ENCODE measurements at regions not wholly inside any gene's neighbourhood (a gene's known extent, or its start where the extent isn't known, plus 50 kb on each side); places are given as distances from the start of the nearest gene placed in this dataset.

GRCh38 chr18:4734021-4734420, 278.9 kb upstream of the DLGAP1 start:
- H3K9ac ChIP-seq (ENCODE audit: low read length): no peak overlapping the region
- no peaks in the 10 kb centered on the region for H3K4me1 Mint-ChIP-seq
- DNase-seq (no peak), ATAC-seq (ENCODE audit: low read depth) (no peak)
- no peaks in the 10 kb centered on the region for H3K4me1 ChIP-seq (ENCODE audit: control insufficient read depth in 2 of 2, insufficient read depth in 2 of 2, low read length in 2 of 2)
- WGBS (ENCODE audit: insufficient coverage): 76% methylated on average over 2 of the region's 2 CpGs
- no peak overlapping the region for H3K27ac Mint-ChIP-seq
- no peaks in the 10 kb centered on the region for H3K27me3 ChIP-seq (replicated peaks in 1 of 4; ENCODE audit: control extremely low read depth in 1 of 4, control insufficient read depth in 3 of 4, insufficient read depth in 4 of 4, low read length in 3 of 4)
- H3K9me3 ChIP-seq (ENCODE audit: control extremely low read depth in 1 of 3, control insufficient read depth in 2 of 3, insufficient read depth in 1 of 3, low read length in 2 of 3): no peaks in the 10 kb centered on the region
- no peaks in the 10 kb centered on the region for H4K20me1 ChIP-seq (ENCODE audit: control insufficient read depth, insufficient read depth, low read length, poor library complexity, severe bottlenecking)
- no peak overlapping the region for H3K4me3 ChIP-seq (ENCODE audit: control extremely low read depth in 1 of 5, extremely low read depth in 1 of 5, insufficient read depth in 1 of 5, low read depth in 2 of 5, low read length in 4 of 5)
- H3K36me3 ChIP-seq (replicated peaks in 1 of 2; ENCODE audit: control extremely low read depth in 1 of 2, control insufficient read depth in 1 of 2, extremely low read depth in 1 of 2, insufficient read depth in 2 of 2, low read length in 1 of 2): no peaks in the 10 kb centered on the region
- TF ChIP-seq, protein P1, sequence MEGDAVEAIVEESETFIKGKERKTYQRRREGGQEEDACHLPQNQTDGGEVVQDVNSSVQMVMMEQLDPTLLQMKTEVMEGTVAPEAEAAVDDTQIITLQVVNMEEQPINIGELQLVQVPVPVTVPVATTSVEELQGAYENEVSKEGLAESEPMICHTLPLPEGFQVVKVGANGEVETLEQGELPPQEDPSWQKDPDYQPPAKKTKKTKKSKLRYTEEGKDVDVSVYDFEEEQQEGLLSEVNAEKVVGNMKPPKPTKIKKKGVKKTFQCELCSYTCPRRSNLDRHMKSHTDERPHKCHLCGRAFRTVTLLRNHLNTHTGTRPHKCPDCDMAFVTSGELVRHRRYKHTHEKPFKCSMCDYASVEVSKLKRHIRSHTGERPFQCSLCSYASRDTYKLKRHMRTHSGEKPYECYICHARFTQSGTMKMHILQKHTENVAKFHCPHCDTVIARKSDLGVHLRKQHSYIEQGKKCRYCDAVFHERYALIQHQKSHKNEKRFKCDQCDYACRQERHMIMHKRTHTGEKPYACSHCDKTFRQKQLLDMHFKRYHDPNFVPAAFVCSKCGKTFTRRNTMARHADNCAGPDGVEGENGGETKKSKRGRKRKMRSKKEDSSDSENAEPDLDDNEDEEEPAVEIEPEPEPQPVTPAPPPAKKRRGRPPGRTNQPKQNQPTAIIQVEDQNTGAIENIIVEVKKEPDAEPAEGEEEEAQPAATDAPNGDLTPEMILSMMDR (IDR thresholded peaks at IDR 0.05): no peak
- TF ChIP-seq EZH2 (IDR thresholded peaks at IDR 0.05; ENCODE audit: borderline replicate concordance, insufficient read depth, low read depth, low read length, poor library complexity, severe bottlenecking): no peak
- peaks cover 3% of the 10 kb centered on the region for H3K9me3 Mint-ChIP-seq (ENCODE audit: insufficient read depth)
- no peak overlapping the region for H3K4me3 Mint-ChIP-seq
- H3K79me2 ChIP-seq (ENCODE audit: control insufficient read depth, insufficient read depth, low read length): no peaks in the 10 kb centered on the region
- ChIA-PET POLR2A (no interaction called here), CTCF (no interaction called here)
- intact Hi-C loops (cut with micrococcal nuclease): no loop called here
- H3K27ac ChIP-seq (ENCODE audit: low read length in 2 of 2): no peak overlapping the region
- no peak overlapping the region for H2AFZ ChIP-seq (ENCODE audit: insufficient read depth, low read depth, low read length, poor library complexity, severe bottlenecking)
- H3K27me3 Mint-ChIP-seq: no peaks in the 10 kb centered on the region
- H3K4me2 ChIP-seq (replicated peaks; ENCODE audit: low read depth, low read length, poor library complexity, severe bottlenecking): no peak overlapping the region

DNA sequence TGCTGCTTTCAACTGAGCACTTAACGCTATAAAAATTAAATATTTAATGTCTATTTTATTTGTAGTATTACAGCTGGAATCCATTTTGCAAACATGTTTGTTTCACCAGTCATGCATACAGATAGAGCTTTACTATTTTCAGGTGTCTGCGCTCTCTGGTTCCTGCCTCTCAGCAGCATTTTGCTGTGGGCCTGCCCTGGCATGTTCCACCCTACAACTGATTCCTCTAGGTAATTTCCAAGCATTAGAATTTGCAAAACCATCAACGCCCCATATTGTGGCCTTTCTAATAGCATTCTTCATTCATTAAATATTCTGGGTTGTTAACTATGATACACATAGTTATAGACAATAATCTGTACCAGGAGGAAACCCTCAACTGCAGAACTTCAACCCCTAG, 266.4 kb upstream of the DLGAP1 start:
- POLR2A ChIA-PET: no interaction called here
- no peak for ATAC-seq (ENCODE audit: low read depth)
- no peaks in the 10 kb centered on the region for H4K20me1 ChIP-seq (ENCODE audit: control insufficient read depth, insufficient read depth, low read length, poor library complexity, severe bottlenecking)
- no peaks in the 10 kb centered on the region for H3K4me1 ChIP-seq (ENCODE audit: control insufficient read depth in 2 of 2, insufficient read depth in 2 of 2, low read length in 2 of 2)
- no peak overlapping the region for H3K4me3 Mint-ChIP-seq
- H3K27me3 ChIP-seq (replicated peaks in 1 of 4; ENCODE audit: control extremely low read depth in 1 of 4, control insufficient read depth in 3 of 4, insufficient read depth in 4 of 4, low read length in 3 of 4): no peaks in the 10 kb centered on the region
- no peak overlapping the region for H3K27ac ChIP-seq (ENCODE audit: low read length in 2 of 2)
- H3K79me2 ChIP-seq (ENCODE audit: control insufficient read depth, insufficient read depth, low read length): no peaks in the 10 kb centered on the region
- WGBS (ENCODE audit: insufficient coverage): 100% methylated on average over 1 of the region's 3 CpGs
- TF ChIP-seq, protein P1 (IDR thresholded peaks at IDR 0.05): no peak
- no peak for TF ChIP-seq EZH2 (IDR thresholded peaks at IDR 0.05; ENCODE audit: borderline replicate concordance, insufficient read depth, low read depth, low read length, poor library complexity, severe bottlenecking)
- no peak overlapping the region for H3K9ac ChIP-seq (ENCODE audit: low read length)
- CTCF ChIA-PET: no interaction called here
- H3K9me3 Mint-ChIP-seq (ENCODE audit: insufficient read depth): no peaks in the 10 kb centered on the region
- H3K4me3 ChIP-seq (ENCODE audit: control extremely low read depth in 1 of 5, extremely low read depth in 1 of 5, insufficient read depth in 1 of 5, low read depth in 2 of 5, low read length in 4 of 5): no peak overlapping the region
- intact Hi-C loops (cut with micrococcal nuclease): no loop called here
- H3K36me3 ChIP-seq (replicated peaks in 1 of 2; ENCODE audit: control extremely low read depth in 1 of 2, control insufficient read depth in 1 of 2, extremely low read depth in 1 of 2, insufficient read depth in 2 of 2, low read length in 1 of 2): no peaks in the 10 kb centered on the region
- no peak for DNase-seq
- no peaks in the 10 kb centered on the region for H3K4me1 Mint-ChIP-seq
- peaks cover 0 to 1% (median 0%) of the 10 kb centered on the region in 3 donors for H3K9me3 ChIP-seq (ENCODE audit: control extremely low read depth in 1 of 3, control insufficient read depth in 2 of 3, insufficient read depth in 1 of 3, low read length in 2 of 3)
- no peaks in the 10 kb centered on the region for H3K27me3 Mint-ChIP-seq
- H2AFZ ChIP-seq (ENCODE audit: insufficient read depth, low read depth, low read length, poor library complexity, severe bottlenecking): no peak overlapping the region
- no peak overlapping the region for H3K4me2 ChIP-seq (replicated peaks; ENCODE audit: low read depth, low read length, poor library complexity, severe bottlenecking)
- no peak overlapping the region for H3K27ac Mint-ChIP-seq

Measured in B cell (primary cell).